BJ (cell line): ENCODE measurements at regions not wholly inside any gene's neighbourhood (a gene's known extent, or its start where the extent isn't known, plus 50 kb on each side); places are given as distances from the start of the nearest gene placed in this dataset.

Experiments used
- CTCF ChIA-PET: fragments of 350-600 bp; formaldehyde crosslinking; extraction: SDS; loops from one replicate; lab custom pipeline; 2021; ENCODE audit warnings: antibody characterized with exemption, inconsistent platforms; lab: Yijun Ruan, JAX
- POLR2A ChIA-PET: fragments of 300-600 bp; sonication (Branson Sonifier 250); formaldehyde crosslinking; extraction: SDS; loops from one replicate; lab custom pipeline; 2021; ENCODE audit warnings: antibody characterized with exemption; lab: Charles Lee
- DNase-seq: peaks from one replicate; pipeline ENCODE4 v3.0.0-alpha.2; 2011; ENCODE audit warnings: low read depth
- H3K27me3 ChIP-seq: 2 replicates; pipeline ENCODE4 v1.6.0; 2011; ENCODE audit warnings: low read length; ENCODE audit not compliant: control insufficient read depth, insufficient read depth
- H3K36me3 ChIP-seq: 2 replicates; pipeline ENCODE4 v1.5.1; 2011; ENCODE audit warnings: low read length; ENCODE audit not compliant: control insufficient read depth, insufficient read depth
- H3K4me3 ChIP-seq: 2 replicates; pipeline ENCODE4 v1.5.1; 2011; ENCODE audit warnings: low read depth, mild to moderate bottlenecking, control low read depth, low read length
- TF ChIP-seq, protein P1 (sequence below): IDR thresholded peaks from 2 replicates; pipeline ENCODE4 v1.5.1; 2011; ENCODE audit warnings: low read depth, mild to moderate bottlenecking, control low read depth, inconsistent platforms, low read length, moderate library complexity; ENCODE audit not compliant: insufficient read depth

- POLR2A ChIA-PET: no interaction called here
- TF ChIP-seq, protein P1, sequence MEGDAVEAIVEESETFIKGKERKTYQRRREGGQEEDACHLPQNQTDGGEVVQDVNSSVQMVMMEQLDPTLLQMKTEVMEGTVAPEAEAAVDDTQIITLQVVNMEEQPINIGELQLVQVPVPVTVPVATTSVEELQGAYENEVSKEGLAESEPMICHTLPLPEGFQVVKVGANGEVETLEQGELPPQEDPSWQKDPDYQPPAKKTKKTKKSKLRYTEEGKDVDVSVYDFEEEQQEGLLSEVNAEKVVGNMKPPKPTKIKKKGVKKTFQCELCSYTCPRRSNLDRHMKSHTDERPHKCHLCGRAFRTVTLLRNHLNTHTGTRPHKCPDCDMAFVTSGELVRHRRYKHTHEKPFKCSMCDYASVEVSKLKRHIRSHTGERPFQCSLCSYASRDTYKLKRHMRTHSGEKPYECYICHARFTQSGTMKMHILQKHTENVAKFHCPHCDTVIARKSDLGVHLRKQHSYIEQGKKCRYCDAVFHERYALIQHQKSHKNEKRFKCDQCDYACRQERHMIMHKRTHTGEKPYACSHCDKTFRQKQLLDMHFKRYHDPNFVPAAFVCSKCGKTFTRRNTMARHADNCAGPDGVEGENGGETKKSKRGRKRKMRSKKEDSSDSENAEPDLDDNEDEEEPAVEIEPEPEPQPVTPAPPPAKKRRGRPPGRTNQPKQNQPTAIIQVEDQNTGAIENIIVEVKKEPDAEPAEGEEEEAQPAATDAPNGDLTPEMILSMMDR: no peak
- CTCF ChIA-PET: no interaction called here
- no peaks in the 10 kb centered on the region for H3K27me3 ChIP-seq
- no peak overlapping the region for H3K4me3 ChIP-seq
- no peak for DNase-seq
- no peaks in the 10 kb centered on the region for H3K36me3 ChIP-seq
Observed at GRCh38 chr13:89890806-89891205, 1456.7 kb upstream of the MIR17HG start.

- TF ChIP-seq, protein P1: no peak
- no peak for DNase-seq
- POLR2A ChIA-PET: no interaction called here
- Histone ChIP-seq H3K4me3 (no peak overlapping the region), H3K27me3 (no peaks in the 10 kb centered on the region), H3K36me3 (no peaks in the 10 kb centered on the region)
- CTCF ChIA-PET: no interaction called here
Observed at GRCh38 chr13:89891416-89891815, 1456.1 kb upstream of the MIR17HG start.

DNA sequence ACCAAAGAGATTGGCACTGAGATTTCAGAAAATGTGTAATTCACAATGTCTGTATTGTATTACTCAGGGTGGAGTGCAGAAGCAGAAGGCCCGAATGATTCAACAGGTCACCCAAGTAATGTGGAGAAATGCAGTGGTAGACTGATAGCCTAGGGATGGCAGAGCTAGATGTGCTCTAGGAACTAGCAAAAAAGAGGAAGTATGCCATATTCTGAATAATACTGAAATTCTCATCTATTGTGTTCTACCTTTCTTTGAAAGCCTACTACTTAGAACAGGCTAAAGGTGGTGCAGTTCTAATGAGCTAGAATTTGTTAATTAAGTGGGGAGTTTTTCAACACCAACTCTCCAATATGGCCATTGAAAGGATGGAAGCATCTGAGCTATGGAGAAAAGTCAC is 1449.8 kb upstream of the MIR17HG start:
- DNase-seq: no peak
- H3K36me3 ChIP-seq: no peaks in the 10 kb centered on the region
- H3K4me3 ChIP-seq: no peak overlapping the region
- H3K27me3 ChIP-seq: no peaks in the 10 kb centered on the region
- POLR2A ChIA-PET: no interaction called here
- TF ChIP-seq, protein P1: no peak
- CTCF ChIA-PET: interaction anchor here (0.6 kb wide), 1 partner anchor 1101 kb away, joined by 3 read pairs; no protein-coding TSS in a partner anchor

DNA sequence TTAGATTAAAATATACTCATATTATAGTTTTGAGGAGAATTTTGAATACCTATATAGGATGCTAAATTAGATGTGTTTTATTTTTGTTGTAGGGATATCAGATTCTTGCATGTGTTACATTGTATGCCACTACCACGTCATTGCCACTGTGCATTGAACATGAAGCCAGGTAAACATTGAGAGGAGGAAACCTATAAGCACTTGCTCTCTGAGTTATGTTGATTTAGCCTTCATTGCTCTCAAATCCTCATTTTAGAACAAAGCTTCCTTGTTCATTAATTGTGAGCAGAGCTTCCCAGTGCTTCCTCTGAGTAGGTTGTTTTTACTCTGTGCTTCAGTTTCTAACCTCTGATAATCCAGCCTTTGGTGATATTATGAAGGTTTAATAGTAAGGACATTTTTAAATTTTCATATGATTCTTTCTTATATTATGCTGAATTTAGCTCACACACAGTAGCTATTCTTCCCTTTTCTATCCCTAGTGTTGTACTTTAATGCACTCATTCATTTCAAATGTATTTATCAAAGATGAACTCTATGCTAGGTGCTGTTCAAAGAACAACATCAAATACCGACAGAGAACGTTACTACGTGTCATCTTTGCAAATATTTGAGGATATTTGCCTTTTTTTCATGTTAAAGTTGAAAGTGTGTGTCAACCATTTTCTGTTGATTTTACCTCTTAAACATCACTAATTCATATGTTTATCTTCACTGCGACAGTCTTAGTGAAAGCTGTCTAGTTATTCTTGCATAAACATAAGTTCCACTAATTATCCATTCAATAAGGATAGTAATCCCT is 1448.0 kb upstream of the MIR17HG start:
- no peaks in the 10 kb centered on the region for H3K36me3 ChIP-seq
- H3K4me3 ChIP-seq: no peak overlapping the region
- CTCF ChIA-PET: no interaction called here
- TF ChIP-seq, protein P1: no peak
- DNase-seq: no peak
- POLR2A ChIA-PET: no interaction called here
- H3K27me3 ChIP-seq: no peaks in the 10 kb centered on the region

DNA sequence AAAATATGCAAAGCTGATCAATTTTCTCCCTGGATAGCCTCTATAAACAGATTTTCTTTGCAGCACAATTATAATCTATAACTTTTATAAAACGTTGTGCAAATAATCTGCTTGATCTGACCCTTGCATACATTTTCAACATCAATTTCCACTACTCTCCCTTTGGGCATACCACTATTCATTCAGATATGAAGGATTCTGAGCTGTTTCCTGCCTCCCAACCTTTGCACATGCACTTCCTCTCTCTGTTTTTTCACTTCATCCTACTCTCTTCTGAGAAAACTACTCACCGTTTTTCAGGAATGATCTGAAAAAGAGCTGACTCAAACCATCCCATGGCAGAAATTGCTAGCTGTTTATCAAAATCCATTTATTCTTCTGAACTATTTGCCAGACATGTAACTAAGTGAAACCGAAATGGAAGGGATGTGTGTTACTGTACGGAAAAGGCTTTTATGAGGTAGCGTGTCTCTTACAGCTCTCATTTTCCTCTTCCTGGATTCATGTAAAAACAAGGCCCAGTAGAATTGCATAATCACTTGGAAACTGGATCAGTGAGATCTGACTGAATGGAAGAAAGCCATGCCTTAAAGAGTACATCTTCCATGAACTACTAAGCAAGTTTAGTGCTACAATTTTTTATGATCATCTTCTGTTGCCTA is 1447.3 kb upstream of the MIR17HG start:
- POLR2A ChIA-PET: no interaction called here
- H3K27me3 ChIP-seq: no peaks in the 10 kb centered on the region
- no peaks in the 10 kb centered on the region for H3K36me3 ChIP-seq
- no peak overlapping the region for H3K4me3 ChIP-seq
- TF ChIP-seq, protein P1: no peak
- DNase-seq: no peak
- CTCF ChIA-PET: no interaction called here
